B cell (primary cell): ENCODE measurements at regions not wholly inside any gene's neighbourhood (a gene's known extent, or its start where the extent isn't known, plus 50 kb on each side); places are given as distances from the start of the nearest gene placed in this dataset.

Experiments used
- EZH2 ChIP-seq: IDR thresholded peaks from 2 replicates; pipeline ENCODE4 v1.6.1; 2012; ENCODE audit warnings: borderline replicate concordance, low read depth, mild to moderate bottlenecking, moderate library complexity, low read length; ENCODE audit not compliant: insufficient read depth, poor library complexity, severe bottlenecking
- TF ChIP-seq, protein P1 (sequence below): fragments of 200-600 bp; IDR thresholded peaks from one replicate; pipeline ENCODE4 v1.8.0; 2022; ENCODE audit warnings: antibody characterized with exemption, mild to moderate bottlenecking

GRCh38 chr1:109816975-109817535, 53.3 kb upstream of the EPS8L3 start:
- TF ChIP-seq, protein P1, sequence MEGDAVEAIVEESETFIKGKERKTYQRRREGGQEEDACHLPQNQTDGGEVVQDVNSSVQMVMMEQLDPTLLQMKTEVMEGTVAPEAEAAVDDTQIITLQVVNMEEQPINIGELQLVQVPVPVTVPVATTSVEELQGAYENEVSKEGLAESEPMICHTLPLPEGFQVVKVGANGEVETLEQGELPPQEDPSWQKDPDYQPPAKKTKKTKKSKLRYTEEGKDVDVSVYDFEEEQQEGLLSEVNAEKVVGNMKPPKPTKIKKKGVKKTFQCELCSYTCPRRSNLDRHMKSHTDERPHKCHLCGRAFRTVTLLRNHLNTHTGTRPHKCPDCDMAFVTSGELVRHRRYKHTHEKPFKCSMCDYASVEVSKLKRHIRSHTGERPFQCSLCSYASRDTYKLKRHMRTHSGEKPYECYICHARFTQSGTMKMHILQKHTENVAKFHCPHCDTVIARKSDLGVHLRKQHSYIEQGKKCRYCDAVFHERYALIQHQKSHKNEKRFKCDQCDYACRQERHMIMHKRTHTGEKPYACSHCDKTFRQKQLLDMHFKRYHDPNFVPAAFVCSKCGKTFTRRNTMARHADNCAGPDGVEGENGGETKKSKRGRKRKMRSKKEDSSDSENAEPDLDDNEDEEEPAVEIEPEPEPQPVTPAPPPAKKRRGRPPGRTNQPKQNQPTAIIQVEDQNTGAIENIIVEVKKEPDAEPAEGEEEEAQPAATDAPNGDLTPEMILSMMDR = no peak
- no peak for TF ChIP-seq EZH2
